ENCODE measurements at regions not wholly inside any gene's neighbourhood (a gene's known extent, or its start where the extent isn't known, plus 50 kb on each side); places are given as distances from the start of the nearest gene placed in this dataset.

GRCh38 chr3:18082551-18083272 is 340.3 kb upstream of the TBC1D5 start:
- Histone ChIP-seq H2BK15ac (ENCODE audit: low read depth, low read length) (no peak overlapping the region), H3K9me3 (ENCODE audit: control insufficient read depth, low read depth, low read length) (no peaks in the 10 kb centered on the region), H2BK120ac (ENCODE audit: low read depth, low read length, poor library complexity, severe bottlenecking) (no peak overlapping the region), H3K4me1 (ENCODE audit: insufficient read depth, low read length) (no peaks in the 10 kb centered on the region; the same call in 1 of the 2 replicates), H4K5ac (ENCODE audit: insufficient read length, low read depth, low read length) (no peak overlapping the region), H3K4me2 (ENCODE audit: insufficient read depth, insufficient read length, low read length) (no peak overlapping the region), H4K8ac (replicated peaks; ENCODE audit: insufficient read length, low read depth, low read length) (no peak overlapping the region), H2AK5ac (ENCODE audit: insufficient read length, low read length) (no peak overlapping the region), H2AFZ (ENCODE audit: low read length) (no peak overlapping the region), H3K4ac (ENCODE audit: low read depth, low read length) (no peak overlapping the region), H2BK5ac (ENCODE audit: insufficient read length, low read length) (no peak overlapping the region), H3K27ac (ENCODE audit: insufficient read length, low read depth, low read length) (no peak overlapping the region), H2BK12ac (ENCODE audit: insufficient read length, low read depth, low read length) (no peak overlapping the region), H3K18ac (ENCODE audit: insufficient read length, low read depth, low read length) (no peak overlapping the region), H3K14ac (ENCODE audit: insufficient read depth, low read length) (no peak overlapping the region), H3K56ac (ENCODE audit: insufficient read length, low read depth, low read length) (no peak overlapping the region), H3K9ac (ENCODE audit: extremely low read depth, insufficient read length, low read length) (no peak overlapping the region), H4K20me1 (ENCODE audit: control insufficient read depth, insufficient read depth, insufficient read length) (no peaks in the 10 kb centered on the region), H3K23me2 (ENCODE audit: insufficient read length, low read depth, low read length, poor library complexity, severe bottlenecking) (no peaks in the 10 kb centered on the region), H3K79me2 (ENCODE audit: insufficient read depth, low read length) (no peaks in the 10 kb centered on the region), H3T11ph (ENCODE audit: low read length) (no peak overlapping the region), H4K91ac (ENCODE audit: insufficient read length, low read depth, low read length) (no peak overlapping the region), H3K23ac (ENCODE audit: insufficient read length, low read depth, low read length) (no peak overlapping the region), H3K79me1 (ENCODE audit: insufficient read depth, low read depth, low read length, poor library complexity, severe bottlenecking) (no peaks in the 10 kb centered on the region), H2BK20ac (ENCODE audit: low read depth, low read length, poor library complexity, severe bottlenecking) (no peak overlapping the region), H3K27me3 (ENCODE audit: insufficient read depth, low read length) (no peaks in the 10 kb centered on the region)
- Mint-ChIP-seq H3K4me1 (peaks cover 6 to 7% of the 10 kb centered on the region in 2 experiments), H3K36me3 (ENCODE audit: insufficient read depth in 1 of 3, low read depth in 3 of 3) (peaks cover 0 to 6% (median 0%) of the 10 kb centered on the region in 3 experiments; a peak in 2 of 7 replicates), H3K27me3 (ENCODE audit: low read depth) (no peaks in the 10 kb centered on the region), H3K4me3 (no peak overlapping the region), H3K27ac (no peak overlapping the region), H3K9me3 (no peaks in the 10 kb centered on the region)
- DNase-seq = no peak
- no CpG with 5 or more reads among the region's 3 CpGs for WGBS (ENCODE audit: extremely low coverage, insufficient read length, low lambda C conversion rate)
- TF ChIP-seq CTCF (conservative IDR thresholded peaks at IDR 0.05) = no peak
